ENCODE measurements at regions not wholly inside any gene's neighbourhood (a gene's known extent, or its start where the extent isn't known, plus 50 kb on each side); places are given as distances from the start of the nearest gene placed in this dataset.
"Not testable (repeated sequence)": the region's sequence is repeated elsewhere in the genome, so short reads cannot be mapped to it uniquely, and the experiment has no call there.

- Histone ChIP-seq H3K4me3 (no peak overlapping the region), H3K9me3 (no peaks in the 10 kb centered on the region), H3K36me3 (no peaks in the 10 kb centered on the region), H3K4me1 (no peaks in the 10 kb centered on the region), H3K27ac (no peak overlapping the region), H3K27me3 (no peaks in the 10 kb centered on the region)
- 83% methylated on average over 1 of the region's 1 CpG for WGBS
- TF ChIP-seq POLR2AphosphoS5 (IDR thresholded peaks at IDR 0.05) (no peak), EP300 (IDR thresholded peaks at IDR 0.05) (no peak), CTCF (IDR thresholded peaks at IDR 0.05) (no peak), POLR2A (IDR thresholded peaks at IDR 0.05) (no peak)
- no peak for DNase-seq (ENCODE audit: low spot score in 2 of 2)
Observed at GRCh38 chr2:142423603-142424002, 292.8 kb upstream of the LRP1B start.

- Histone ChIP-seq H3K27ac (no peak overlapping the region), H3K4me1 (no peaks in the 10 kb centered on the region), H3K36me3 (no peaks in the 10 kb centered on the region), H3K9me3 (no peaks in the 10 kb centered on the region), H3K27me3 (no peaks in the 10 kb centered on the region), H3K4me3 (no peak overlapping the region)
- TF ChIP-seq POLR2A (IDR thresholded peaks at IDR 0.05) (no peak), EP300 (IDR thresholded peaks at IDR 0.05) (no peak), CTCF (IDR thresholded peaks at IDR 0.05) (no peak), POLR2AphosphoS5 (IDR thresholded peaks at IDR 0.05) (no peak)
- WGBS: 58% methylated on average over 2 of the region's 2 CpGs
- DNase-seq (ENCODE audit: low spot score in 2 of 2): no peak
Observed at GRCh38 chr2:142422769-142423168, 292.0 kb upstream of the LRP1B start.

- WGBS: 92% methylated on average over 6 of the region's 6 CpGs
- no peak for DNase-seq (ENCODE audit: low spot score in 2 of 2)
- Histone ChIP-seq H3K27ac (no peak overlapping the region), H3K36me3 (no peaks in the 10 kb centered on the region), H3K4me1 (no peaks in the 10 kb centered on the region), H3K27me3 (no peaks in the 10 kb centered on the region), H3K9me3 (no peaks in the 10 kb centered on the region), H3K4me3 (no peak overlapping the region)
- TF ChIP-seq CTCF (IDR thresholded peaks at IDR 0.05) (no peak), EP300 (IDR thresholded peaks at IDR 0.05) (no peak), POLR2AphosphoS5 (IDR thresholded peaks at IDR 0.05) (no peak), POLR2A (IDR thresholded peaks at IDR 0.05) (no peak)
Observed at GRCh38 chr2:142422041-142422440, 291.2 kb upstream of the LRP1B start.

GRCh38 chr2:142418699-142419098, 287.9 kb upstream of the LRP1B start:
- 94% methylated on average over 4 of the region's 4 CpGs for WGBS
- not testable (repeated sequence) for H3K27me3 ChIP-seq; H3K9me3 ChIP-seq; H3K27ac ChIP-seq; DNase-seq (ENCODE audit: low spot score in 2 of 2); H3K4me3 ChIP-seq; H3K4me1 ChIP-seq; H3K36me3 ChIP-seq

- no peaks in the 10 kb centered on the region for H3K4me1 ChIP-seq
- 95% methylated on average over 1 of the region's 1 CpG for WGBS
- H3K36me3 ChIP-seq: no peaks in the 10 kb centered on the region
- H3K4me3 ChIP-seq: no peak overlapping the region
- DNase-seq (ENCODE audit: low spot score in 2 of 2): no peak
- no peak overlapping the region for H3K27ac ChIP-seq
- H3K9me3 ChIP-seq: no peaks in the 10 kb centered on the region
- H3K27me3 ChIP-seq: no peaks in the 10 kb centered on the region
- no peak for TF ChIP-seq POLR2A (IDR thresholded peaks at IDR 0.05)
- no peak for TF ChIP-seq CTCF (IDR thresholded peaks at IDR 0.05)
- TF ChIP-seq POLR2AphosphoS5 (IDR thresholded peaks at IDR 0.05): no peak
- no peak for TF ChIP-seq EP300 (IDR thresholded peaks at IDR 0.05)
Observed at GRCh38 chr2:142416996-142417395, 286.2 kb upstream of the LRP1B start.

GRCh38 chr2:142415461-142415860, 284.6 kb upstream of the LRP1B start:
- no peak for TF ChIP-seq EP300 (IDR thresholded peaks at IDR 0.05)
- TF ChIP-seq POLR2A (IDR thresholded peaks at IDR 0.05): no peak
- TF ChIP-seq POLR2AphosphoS5 (IDR thresholded peaks at IDR 0.05): no peak
- TF ChIP-seq CTCF (IDR thresholded peaks at IDR 0.05): no peak
- H3K9me3 ChIP-seq: no peaks in the 10 kb centered on the region
- no peak overlapping the region for H3K27ac ChIP-seq
- no peaks in the 10 kb centered on the region for H3K36me3 ChIP-seq
- WGBS: 68% methylated on average over 3 of the region's 3 CpGs
- no peaks in the 10 kb centered on the region for H3K4me1 ChIP-seq
- no peaks in the 10 kb centered on the region for H3K27me3 ChIP-seq
- DNase-seq (ENCODE audit: low spot score in 2 of 2): no peak
- no peak overlapping the region for H3K4me3 ChIP-seq
